Erythroblast (primary cell): ENCODE measurements at regions not wholly inside any gene's neighbourhood (a gene's known extent, or its start where the extent isn't known, plus 50 kb on each side); places are given as distances from the start of the nearest gene placed in this dataset.

Experiments used
- GATA1 ChIP-seq: IDR thresholded peaks from 2 replicates; pipeline ENCODE4 v1.6.1; 2011; ENCODE audit warnings: low read depth, mild to moderate bottlenecking, control low read depth, low read length, moderate library complexity
- POLR2A ChIP-seq: IDR thresholded peaks from 2 replicates; pipeline ENCODE4 v1.6.1; 2011; ENCODE audit warnings: mild to moderate bottlenecking, low read length

GRCh38 chr22:49543876-49544275 lies 283.8 kb downstream of the BRD1 start:
- TF ChIP-seq POLR2A (no peak), GATA1 (no peak)
